ENCODE measurements at regions not wholly inside any gene's neighbourhood (a gene's known extent, or its start where the extent isn't known, plus 50 kb on each side); places are given as distances from the start of the nearest gene placed in this dataset.

DNA sequence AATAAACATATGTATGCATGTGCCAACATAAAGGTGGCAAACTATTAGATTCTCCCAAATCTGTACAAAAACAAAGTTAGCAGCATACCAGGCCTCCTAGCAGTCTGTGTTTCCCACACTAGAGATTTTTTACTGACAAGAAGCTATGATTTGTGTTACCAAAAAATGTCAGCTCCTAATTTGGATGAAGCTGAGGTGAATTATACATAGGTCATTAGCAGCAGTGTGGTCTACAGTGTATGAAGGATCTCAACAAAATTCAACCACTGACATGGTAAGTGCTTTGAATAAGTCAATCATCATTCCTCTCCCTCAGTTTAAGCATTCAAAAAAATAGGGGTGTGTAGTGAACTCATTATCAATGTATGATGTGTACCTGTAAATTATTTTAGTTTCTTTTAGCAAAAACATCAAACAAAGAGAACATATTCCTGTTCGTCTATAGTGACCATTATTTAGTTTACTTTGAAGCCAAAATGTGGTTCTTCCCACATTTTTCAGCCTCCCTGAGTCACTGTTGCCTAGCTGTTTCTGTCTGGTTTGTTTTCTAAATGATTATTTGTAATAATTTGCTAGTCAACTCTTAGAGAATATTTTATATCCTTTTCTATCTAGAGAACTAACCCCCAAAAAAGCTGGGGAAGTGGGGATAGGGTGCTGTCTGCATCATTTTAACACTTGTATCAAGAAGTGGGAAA is 52.1 kb upstream of the RGMB start:
- no peak overlapping the region for H3K27ac ChIP-seq (replicated peaks)
- no peak for DNase-seq (ENCODE audit: low read depth in 1 of 2, low spot score in 1 of 2)
- no peak overlapping the region for H3K4me3 ChIP-seq (replicated peaks; ENCODE audit: insufficient read depth, low read length)
- H3K27me3 ChIP-seq (ENCODE audit: insufficient read depth, poor library complexity, severe bottlenecking) = no peaks in the 10 kb centered on the region
- TF ChIP-seq, protein P1, sequence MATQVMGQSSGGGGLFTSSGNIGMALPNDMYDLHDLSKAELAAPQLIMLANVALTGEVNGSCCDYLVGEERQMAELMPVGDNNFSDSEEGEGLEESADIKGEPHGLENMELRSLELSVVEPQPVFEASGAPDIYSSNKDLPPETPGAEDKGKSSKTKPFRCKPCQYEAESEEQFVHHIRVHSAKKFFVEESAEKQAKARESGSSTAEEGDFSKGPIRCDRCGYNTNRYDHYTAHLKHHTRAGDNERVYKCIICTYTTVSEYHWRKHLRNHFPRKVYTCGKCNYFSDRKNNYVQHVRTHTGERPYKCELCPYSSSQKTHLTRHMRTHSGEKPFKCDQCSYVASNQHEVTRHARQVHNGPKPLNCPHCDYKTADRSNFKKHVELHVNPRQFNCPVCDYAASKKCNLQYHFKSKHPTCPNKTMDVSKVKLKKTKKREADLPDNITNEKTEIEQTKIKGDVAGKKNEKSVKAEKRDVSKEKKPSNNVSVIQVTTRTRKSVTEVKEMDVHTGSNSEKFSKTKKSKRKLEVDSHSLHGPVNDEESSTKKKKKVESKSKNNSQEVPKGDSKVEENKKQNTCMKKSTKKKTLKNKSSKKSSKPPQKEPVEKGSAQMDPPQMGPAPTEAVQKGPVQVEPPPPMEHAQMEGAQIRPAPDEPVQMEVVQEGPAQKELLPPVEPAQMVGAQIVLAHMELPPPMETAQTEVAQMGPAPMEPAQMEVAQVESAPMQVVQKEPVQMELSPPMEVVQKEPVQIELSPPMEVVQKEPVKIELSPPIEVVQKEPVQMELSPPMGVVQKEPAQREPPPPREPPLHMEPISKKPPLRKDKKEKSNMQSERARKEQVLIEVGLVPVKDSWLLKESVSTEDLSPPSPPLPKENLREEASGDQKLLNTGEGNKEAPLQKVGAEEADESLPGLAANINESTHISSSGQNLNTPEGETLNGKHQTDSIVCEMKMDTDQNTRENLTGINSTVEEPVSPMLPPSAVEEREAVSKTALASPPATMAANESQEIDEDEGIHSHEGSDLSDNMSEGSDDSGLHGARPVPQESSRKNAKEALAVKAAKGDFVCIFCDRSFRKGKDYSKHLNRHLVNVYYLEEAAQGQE (IDR thresholded peaks at IDR 0.05; ENCODE audit: insufficient replicate concordance, low read depth) = no peak
- no peak for TF ChIP-seq SPI1 (IDR thresholded peaks at IDR 0.05; ENCODE audit: borderline replicate concordance, low read depth)
- TF ChIP-seq, protein P2, sequence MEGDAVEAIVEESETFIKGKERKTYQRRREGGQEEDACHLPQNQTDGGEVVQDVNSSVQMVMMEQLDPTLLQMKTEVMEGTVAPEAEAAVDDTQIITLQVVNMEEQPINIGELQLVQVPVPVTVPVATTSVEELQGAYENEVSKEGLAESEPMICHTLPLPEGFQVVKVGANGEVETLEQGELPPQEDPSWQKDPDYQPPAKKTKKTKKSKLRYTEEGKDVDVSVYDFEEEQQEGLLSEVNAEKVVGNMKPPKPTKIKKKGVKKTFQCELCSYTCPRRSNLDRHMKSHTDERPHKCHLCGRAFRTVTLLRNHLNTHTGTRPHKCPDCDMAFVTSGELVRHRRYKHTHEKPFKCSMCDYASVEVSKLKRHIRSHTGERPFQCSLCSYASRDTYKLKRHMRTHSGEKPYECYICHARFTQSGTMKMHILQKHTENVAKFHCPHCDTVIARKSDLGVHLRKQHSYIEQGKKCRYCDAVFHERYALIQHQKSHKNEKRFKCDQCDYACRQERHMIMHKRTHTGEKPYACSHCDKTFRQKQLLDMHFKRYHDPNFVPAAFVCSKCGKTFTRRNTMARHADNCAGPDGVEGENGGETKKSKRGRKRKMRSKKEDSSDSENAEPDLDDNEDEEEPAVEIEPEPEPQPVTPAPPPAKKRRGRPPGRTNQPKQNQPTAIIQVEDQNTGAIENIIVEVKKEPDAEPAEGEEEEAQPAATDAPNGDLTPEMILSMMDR (IDR thresholded peaks at IDR 0.05; ENCODE audit: insufficient read depth, low read length) = no peak
- TF ChIP-seq POLR2AphosphoS5 (IDR thresholded peaks at IDR 0.05; ENCODE audit: low read depth) = no peak
- no peak for TF ChIP-seq GABPA (IDR thresholded peaks at IDR 0.05; ENCODE audit: low read depth)

DNA sequence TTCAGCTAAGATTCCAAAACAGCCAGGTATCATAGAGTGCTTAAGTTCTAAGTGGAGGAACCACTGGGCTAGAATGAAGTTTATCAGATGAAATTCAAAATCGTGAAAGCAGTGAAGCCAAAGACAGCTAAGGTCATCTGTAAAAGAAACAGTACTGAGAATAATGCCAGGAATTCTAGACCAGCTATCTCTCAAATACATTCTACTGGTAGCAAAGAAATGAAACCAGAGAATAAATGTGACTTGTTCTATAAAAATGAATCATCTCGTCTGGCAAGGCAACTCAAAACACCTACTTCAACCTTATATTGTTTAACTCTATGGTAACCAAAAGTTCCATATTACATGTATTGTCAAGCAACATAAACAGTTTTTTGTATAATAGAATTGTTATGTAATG is 51.3 kb upstream of the RGMB start:
- TF ChIP-seq, protein P2 (IDR thresholded peaks at IDR 0.05; ENCODE audit: insufficient read depth, low read length) = no peak
- DNase-seq (ENCODE audit: low read depth in 1 of 2, low spot score in 1 of 2) = no peak
- Histone ChIP-seq H3K27ac (replicated peaks) (no peak overlapping the region), H3K27me3 (ENCODE audit: insufficient read depth, poor library complexity, severe bottlenecking) (no peaks in the 10 kb centered on the region), H3K4me3 (replicated peaks; ENCODE audit: insufficient read depth, low read length) (no peak overlapping the region)

DNA sequence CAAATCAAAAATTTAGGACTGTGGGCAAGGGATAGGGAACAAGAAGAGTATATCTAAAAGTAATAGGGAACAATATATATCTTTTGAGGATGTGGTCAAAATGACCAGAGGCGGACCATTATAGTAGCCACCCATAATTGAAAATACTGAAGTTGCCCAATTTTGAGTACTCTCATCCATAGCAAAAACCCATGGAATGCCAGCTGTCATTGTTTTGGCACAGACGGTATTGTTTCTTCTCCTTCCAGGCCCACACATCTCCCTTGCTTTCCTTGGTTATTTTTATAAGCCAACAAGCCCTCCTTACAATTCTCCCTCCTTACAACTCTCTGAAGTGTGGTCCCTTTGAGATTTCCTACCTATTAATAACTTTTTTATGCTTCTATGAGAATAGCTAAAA is 50.4 kb upstream of the RGMB start:
- no peak for TF ChIP-seq GABPA (IDR thresholded peaks at IDR 0.05; ENCODE audit: low read depth)
- TF ChIP-seq SPI1 (IDR thresholded peaks at IDR 0.05; ENCODE audit: borderline replicate concordance, low read depth) = no peak
- TF ChIP-seq, protein P2 (IDR thresholded peaks at IDR 0.05; ENCODE audit: insufficient read depth, low read length) = no peak
- TF ChIP-seq POLR2AphosphoS5 (IDR thresholded peaks at IDR 0.05; ENCODE audit: low read depth) = no peak
- TF ChIP-seq, protein P1 (IDR thresholded peaks at IDR 0.05; ENCODE audit: insufficient replicate concordance, low read depth) = no peak
- Histone ChIP-seq H3K4me3 (replicated peaks; ENCODE audit: insufficient read depth, low read length) (no peak overlapping the region), H3K27me3 (ENCODE audit: insufficient read depth, poor library complexity, severe bottlenecking) (no peaks in the 10 kb centered on the region), H3K27ac (replicated peaks) (no peak overlapping the region)
- DNase-seq (ENCODE audit: low read depth in 1 of 2, low spot score in 1 of 2) = no peak
